NCI-H2227 (cell line): ENCODE measurements at regions not wholly inside any gene's neighbourhood (a gene's known extent, or its start where the extent isn't known, plus 50 kb on each side); places are given as distances from the start of the nearest gene placed in this dataset.

ENCODE experiments used
- DNase-seq: peaks from one replicate; lab custom pipeline; 2025; ENCODE audit not compliant: unreplicated experiment; lab: John Stamatoyannopoulos, UW

DNA sequence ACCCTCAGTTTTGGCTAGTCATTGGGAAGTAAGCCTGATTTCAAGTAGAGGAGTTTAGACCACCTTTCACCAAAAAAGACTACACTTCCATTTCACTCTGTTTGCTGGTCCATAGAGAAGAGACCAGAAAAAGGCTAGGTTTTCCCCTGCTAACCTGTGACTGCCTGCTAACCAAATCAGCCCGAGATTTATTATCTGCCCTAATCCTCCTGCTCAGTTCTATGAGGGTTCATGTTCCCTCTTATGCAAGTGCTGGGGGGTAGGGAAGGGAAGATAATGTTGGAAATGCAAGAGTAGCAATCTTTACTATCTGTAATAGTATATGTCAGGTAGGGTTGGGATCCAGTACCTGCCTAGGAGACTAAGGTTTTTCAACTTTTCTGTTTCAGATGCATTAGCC, 51.6 kb upstream of the CCNG1 start:
- DNase-seq: no peak

DNA sequence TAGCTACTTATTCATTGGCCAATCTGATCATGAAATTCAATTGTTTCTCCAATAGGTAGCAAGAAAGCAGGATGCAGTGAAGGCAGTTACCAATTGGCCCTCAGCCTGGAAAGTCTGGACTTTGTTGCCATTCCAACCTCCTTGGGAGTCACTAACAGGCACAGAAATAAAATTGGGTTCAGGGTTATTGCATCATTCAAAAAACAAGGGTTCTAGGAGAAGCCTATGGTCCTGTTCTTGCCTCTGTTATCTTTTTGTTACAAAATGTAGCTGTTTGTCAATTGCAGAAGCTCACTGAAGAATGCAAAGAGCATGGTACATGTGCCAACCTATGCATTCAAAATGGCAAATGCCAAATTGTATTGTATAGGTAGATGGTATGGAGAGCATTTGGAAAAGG, 51.0 kb upstream of the CCNG1 start:
- no peak for DNase-seq

GRCh38 chr5:163387589-163388343, 49.6 kb upstream of the CCNG1 start:
- no peak for DNase-seq
